Right cardiac atrium (tissue), 5 donors: ENCODE measurements at regions not wholly inside any gene's neighbourhood (a gene's known extent, or its start where the extent isn't known, plus 50 kb on each side); places are given as distances from the start of the nearest gene placed in this dataset.

Experiments used
- ATAC-seq, 2 donors: fragments of 200-7000 bp; cut with Tn5 transposase; one replicate each; pipeline versions ENCODE4 v1.8.0 to v1.9.1; 2020; ENCODE audit warnings: moderate library complexity in 2 of 2, mild to moderate bottlenecking in 1 of 2
- DNase-seq, 3 donors: peaks; one replicate each; pipeline ENCODE4 v3.0.0-alpha.2; 2020
- H3K27ac ChIP-seq: one replicate; pipeline ENCODE4 v1.5.1; 2013; ENCODE audit warnings: mild to moderate bottlenecking, low read length, control low read depth, moderate library complexity
- H3K27me3 ChIP-seq: one replicate; pipeline ENCODE4 v1.6.1; 2013; ENCODE audit not compliant: control insufficient read depth, insufficient read depth
- H3K4me1 ChIP-seq: one replicate; pipeline ENCODE4 v1.6.1; 2013; ENCODE audit warnings: low read length; ENCODE audit not compliant: control insufficient read depth, insufficient read depth
- H3K4me3 ChIP-seq: one replicate; pipeline ENCODE4 v1.5.1; 2013; ENCODE audit warnings: low read length, control low read depth
- H3K9me3 ChIP-seq: one replicate; pipeline ENCODE4 v1.6.1; 2013; ENCODE audit warnings: low read length; ENCODE audit not compliant: control insufficient read depth
- WGBS: extraction: QIAGEN DNeasy Blood & Tissue Kit; methylation state at CpG from one replicate; pipeline ENCODE4 v1.1.7; 2013; 5-methylcytosine and 5-hydroxymethylcytosine counted together
- intact Hi-C, 4 donors: fragments of 100-400 bp; cut with DNase I; formaldehyde crosslinking; loops; one replicate each; pipeline versions ENCODE4 v1.11.0 to v1.14.0; 2022 to 2023
- donor health status: healthy with polysubstance abuse.
- donor health status: DM: no; HTN: yes; CAD: no.
- donor health status: DM: no; HTN: no; CAD: no.
- donor health status: DM: no; HTN: yes; CAD: no; lungs with severe emphysema.
- donor health status: DM: yes; HTN: yes; CAD: no.

DNA sequence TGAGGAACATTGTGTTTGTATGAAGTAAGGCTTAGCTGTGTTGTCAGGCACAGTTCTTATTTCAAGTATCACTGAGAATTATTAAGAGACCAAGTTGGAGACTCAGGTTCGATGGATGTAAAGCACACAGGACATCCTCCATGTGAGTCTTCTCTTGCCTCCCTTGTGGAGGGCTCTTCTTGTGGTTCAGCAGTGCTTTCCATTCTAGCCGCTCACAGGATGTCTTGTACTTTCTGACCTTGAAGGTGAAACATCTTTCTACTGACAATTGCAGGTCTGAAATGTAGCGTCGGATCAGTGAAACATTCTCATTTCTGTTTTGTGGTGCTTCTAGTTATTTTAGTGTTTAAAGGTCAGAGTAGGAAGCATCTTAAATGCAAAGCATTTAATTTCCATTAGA, 154.6 kb downstream of the HIPK3 start:
- intact Hi-C loops: no loop called here
- Histone ChIP-seq H3K27ac (no peak overlapping the region), H3K4me1 (no peaks in the 10 kb centered on the region), H3K4me3 (no peak overlapping the region), H3K27me3 (no peaks in the 10 kb centered on the region), H3K9me3 (no peaks in the 10 kb centered on the region)
- DNase-seq (no peak), ATAC-seq (no peak)
- WGBS: 82% methylated on average over 4 of the region's 4 CpGs

DNA sequence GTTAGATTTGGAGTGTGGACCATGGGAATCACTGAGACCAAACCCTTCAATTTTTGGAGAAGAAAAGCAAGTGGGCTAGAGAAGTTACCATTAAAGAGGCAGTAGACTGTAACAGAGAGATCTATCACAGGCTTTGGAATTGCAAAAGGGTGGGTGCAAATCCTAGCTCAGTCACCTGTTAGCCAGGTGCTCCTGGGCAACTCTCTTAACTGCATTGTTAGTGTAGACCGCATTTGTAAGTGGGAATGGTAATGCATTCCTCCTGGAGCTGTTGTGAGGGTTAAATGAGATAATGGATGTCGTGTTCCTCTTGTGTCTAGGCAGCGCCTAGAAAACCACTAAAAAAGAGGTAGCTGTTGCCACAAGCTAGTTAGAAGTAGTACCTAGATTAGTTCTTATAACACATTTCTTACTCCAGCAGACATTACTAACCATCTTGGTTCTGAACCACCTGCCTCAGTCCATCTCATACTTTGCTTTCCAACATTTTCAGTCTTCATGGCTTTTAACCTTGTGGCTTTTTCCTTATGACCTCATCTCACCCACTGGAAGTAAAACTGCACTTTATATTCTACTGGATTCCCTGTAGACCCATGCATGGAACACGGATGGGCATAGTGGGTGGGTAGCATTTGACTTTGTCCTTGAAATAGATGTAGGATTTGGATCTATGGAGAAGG, 153.0 kb downstream of the HIPK3 start:
- ATAC-seq (no peak), DNase-seq (no peak)
- Histone ChIP-seq H3K27me3 (no peaks in the 10 kb centered on the region), H3K4me3 (no peak overlapping the region), H3K4me1 (no peaks in the 10 kb centered on the region), H3K9me3 (no peaks in the 10 kb centered on the region), H3K27ac (no peak overlapping the region)
- 72% methylated on average over 4 of the region's 4 CpGs for WGBS
- intact Hi-C loops: no loop called here
